Islet precursor cell (in vitro differentiated cells): ENCODE measurements at regions not wholly inside any gene's neighbourhood (a gene's known extent, or its start where the extent isn't known, plus 50 kb on each side); places are given as distances from the start of the nearest gene placed in this dataset.
"Not testable (repeated sequence)": the region's sequence is repeated elsewhere in the genome, so short reads cannot be mapped to it uniquely, and the experiment has no call there.

Source experiments
- DNase-seq: peaks from one replicate; pipeline ENCODE4 v3.0.0-alpha.2; 2018

DNA sequence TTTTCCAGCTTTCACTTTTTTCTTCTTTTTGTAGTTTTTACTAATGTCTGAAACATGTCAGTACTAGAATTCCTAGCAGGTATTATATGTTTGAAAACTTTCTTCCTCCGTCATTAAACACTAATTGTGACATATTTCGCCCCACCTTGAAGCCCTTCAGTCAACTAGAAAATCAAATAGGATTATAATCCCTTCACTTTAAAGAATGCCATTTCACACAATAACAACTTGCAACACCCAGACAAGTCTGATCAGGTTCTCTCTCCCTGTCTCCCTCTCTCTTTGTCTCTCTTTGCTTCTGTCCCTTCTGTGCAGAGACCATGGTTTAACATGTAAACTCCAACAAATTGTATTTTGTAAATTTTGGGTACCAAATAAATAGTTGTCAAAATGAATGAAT, 373.5 kb downstream of the SEMA3D start:
- DNase-seq = no peak

DNA sequence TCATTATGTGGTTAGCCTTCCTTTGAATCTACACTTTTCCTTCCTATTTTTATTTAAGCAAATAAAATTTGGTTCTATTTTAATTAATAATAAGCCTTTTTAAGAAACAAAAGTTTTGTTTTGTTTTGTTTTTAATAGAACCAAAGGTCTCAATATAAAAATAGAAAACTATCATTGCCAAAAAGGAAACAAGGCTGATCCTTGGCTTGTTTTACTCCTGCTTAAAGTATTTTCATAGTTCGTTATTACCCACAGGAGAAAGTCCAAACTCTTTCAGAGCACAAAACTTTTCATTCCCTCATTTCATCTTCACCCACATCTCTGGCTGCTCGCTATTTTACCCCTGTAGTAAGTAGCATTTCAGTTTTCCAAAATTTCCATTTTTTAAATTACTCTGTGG, 374.8 kb downstream of the SEMA3D start:
- DNase-seq = no peak

GRCh38 chr7:84811362-84811761, 375.5 kb downstream of the SEMA3D start:
- no peak for DNase-seq

DNA sequence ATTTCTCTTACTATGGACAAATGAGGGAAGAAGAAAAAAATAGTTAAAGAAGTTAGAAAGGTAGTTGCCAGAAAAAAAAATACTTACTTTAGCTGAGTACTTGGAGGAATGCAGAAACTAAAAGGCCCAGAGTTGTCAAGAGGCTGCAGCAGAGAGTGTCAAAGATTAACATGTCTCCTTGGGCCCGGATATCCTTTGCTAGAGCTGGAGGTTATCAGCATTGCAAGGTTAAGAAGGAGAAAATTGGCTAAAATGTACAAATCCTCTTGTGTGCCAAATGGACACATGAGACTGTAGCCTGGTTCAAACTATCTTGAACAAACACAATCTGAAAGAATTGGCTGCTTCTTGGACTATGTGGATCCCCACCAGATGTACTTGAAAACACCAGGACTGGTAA, 377.0 kb downstream of the SEMA3D start:
- no peak for DNase-seq

GRCh38 chr7:84803979-84804378, 382.9 kb downstream of the SEMA3D start:
- no peak for DNase-seq

GRCh38 chr7:84801396-84801795, 385.5 kb downstream of the SEMA3D start:
- no peak for DNase-seq

DNA sequence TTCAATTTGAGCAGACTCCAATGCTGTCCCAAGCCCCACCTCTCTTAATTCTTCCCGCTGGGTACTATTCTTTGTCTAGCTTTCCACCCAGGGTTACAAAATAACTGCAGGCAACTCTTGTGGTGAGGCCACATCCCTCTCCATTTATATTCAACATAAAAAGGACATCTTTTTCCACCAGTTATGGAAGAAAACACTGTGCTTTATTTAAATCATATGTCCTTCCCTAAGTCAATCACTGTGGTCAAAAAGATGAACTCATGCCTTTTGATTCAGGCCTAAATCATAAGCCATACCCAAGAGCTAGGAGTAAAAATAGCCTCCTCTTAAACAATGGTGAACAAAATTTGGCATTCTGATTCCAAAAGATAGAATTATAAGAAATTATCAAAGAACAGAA, 386.0 kb downstream of the SEMA3D start:
- DNase-seq = no peak

DNA sequence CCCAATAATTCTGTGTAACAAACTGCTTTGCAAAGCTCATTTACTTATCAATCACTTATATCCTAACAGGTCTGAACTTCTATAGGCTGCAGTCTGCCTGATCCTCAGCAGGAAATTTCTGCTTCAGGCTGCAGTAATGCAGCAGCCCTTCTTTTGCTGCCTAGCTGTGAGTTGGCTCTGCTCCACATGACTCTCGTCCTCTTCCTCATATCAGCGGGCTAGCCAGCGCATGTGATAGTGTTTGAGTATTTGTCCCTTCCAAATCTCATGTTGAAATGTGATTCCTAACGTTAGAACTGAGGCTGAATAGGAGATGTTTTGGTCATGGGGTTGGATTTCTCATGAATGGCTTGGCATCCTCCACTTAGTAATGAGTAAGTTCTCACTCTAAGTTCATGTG, 387.8 kb downstream of the SEMA3D start:
- no peak for DNase-seq

DNA sequence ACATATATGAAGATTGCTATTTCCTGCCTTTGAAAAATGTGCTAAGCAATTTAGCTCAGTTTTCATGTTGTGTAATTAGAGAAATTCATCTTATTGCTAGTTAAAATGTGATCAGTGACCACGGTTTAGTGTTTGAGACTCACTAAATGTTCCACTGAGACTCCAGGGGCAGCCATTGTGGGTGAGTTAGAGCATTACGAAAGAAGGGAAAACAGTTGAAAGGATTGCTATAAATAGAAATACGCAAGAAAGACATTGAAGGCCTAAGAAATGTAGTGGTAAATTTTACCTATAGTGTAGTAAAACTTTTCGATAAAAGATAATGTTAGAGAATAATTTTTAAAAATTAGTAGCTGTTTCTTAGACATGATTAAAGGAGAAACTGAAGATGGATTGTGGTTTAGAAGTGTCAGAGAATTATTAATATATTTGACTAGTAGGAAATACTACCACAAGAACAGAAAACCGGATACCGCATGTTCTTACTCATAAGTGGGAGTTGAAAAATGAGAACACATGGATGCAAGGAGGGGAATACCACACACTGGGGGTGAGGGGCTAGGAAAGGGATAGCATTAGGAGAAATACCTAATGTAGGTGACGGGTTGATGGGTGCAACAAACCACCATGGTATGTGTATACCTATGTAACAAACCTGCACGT, 394.5 kb downstream of the SEMA3D start:
- no peak for DNase-seq

DNA sequence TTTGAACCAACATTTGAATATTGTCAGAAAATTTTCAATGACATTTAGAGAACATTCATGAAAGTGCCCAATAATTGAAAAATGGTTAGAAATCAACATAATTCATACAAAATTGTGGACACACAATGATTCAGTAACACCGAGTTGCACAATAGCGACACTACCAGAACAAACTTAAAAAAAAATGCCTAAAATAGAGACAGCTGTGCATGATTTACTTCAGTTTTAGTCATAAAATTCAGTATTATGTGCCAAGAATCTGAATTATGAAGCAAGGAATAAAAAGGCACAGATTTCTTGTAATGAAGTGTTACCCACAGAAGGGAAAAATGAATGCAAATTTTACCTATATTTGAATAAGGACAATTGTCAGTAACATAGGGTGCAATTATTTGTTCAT, 396.0 kb downstream of the SEMA3D start:
- no peak for DNase-seq

DNA sequence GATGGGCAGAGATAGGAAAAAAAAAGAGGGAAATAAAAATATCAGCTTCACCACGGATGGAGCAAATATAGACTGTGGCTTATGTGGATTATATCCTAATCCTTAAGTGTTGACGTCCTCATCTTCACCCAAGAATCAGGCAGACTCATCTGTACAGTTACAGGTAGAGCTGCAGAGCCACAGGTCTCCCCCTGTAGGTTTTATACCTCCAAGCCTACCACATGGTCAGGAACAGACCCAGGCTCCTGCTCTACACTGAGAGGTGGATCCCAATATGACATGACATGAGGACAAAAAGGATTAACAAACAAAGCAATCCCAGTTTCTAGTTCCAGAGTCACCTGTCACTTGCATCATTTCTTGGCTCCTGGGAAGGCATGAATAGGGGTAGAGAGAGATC, 400.8 kb downstream of the SEMA3D start:
- DNase-seq = no peak

GRCh38 chr7:84784450-84784849, 402.4 kb downstream of the SEMA3D start:
- DNase-seq = no peak

DNA sequence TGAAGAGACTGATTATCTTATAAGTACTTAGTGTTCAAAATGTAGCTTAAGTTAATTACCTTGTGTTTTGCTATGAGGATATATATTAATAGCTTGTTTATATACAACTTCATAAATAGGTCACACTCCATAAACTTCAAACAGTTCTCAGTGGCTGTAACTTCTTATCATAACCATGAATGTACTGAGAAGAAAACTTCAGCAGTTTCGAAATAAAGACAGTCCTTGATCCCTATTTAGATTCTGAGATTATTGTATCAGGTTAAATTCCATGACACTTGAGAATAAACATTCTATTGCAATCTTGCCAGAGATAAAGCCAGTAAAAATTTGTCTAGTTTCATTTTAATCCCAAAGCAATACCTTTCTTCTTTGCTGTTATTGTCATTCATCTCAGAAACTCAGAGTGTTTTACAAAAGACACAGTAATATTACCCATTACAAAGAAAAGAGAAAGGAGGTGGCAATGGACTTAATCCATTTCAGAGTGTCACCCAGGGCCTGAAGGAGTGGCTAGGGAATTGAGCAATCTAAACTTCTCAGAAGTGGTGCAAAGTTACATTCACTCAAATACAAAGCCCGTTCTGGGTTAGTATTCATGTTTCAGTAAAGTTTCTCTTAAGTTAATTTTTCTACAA, 403.6 kb downstream of the SEMA3D start:
- no peak for DNase-seq

- DNase-seq = no peak
These were observed 405.0 kb downstream of the SEMA3D start for GRCh38 chr7:84781838-84782237.

GRCh38 chr7:84780158-84781124, 406.4 kb downstream of the SEMA3D start:
- no peak for DNase-seq

DNA sequence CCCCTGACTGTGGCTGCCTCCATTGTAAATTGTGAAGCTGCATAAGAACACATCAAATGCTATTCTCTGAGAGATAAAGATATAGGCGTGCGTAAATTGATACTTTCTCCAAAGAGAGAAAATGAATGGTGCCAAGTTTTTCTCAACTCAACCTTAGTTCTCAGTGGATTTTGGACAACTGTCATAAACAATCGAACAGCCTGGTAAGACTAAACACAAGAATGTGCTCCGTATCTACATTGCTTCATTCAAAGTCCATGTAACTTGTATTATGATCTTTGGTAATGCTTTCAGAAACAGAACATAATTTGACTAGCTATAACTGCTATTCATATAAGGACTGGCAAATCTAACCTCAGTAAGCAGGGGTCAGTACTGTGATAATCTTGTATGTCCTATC, 429.1 kb downstream of the SEMA3D start:
- no peak for DNase-seq

- DNase-seq = no peak
These were observed 440.5 kb downstream of the SEMA3D start for GRCh38 chr7:84746353-84746752.

GRCh38 chr7:84744385-84744784, 442.5 kb downstream of the SEMA3D start:
- DNase-seq = no peak

- no peak for DNase-seq
These were observed 448.2 kb downstream of the SEMA3D start for GRCh38 chr7:84738583-84739150.

GRCh38 chr7:84735677-84736076, 451.2 kb downstream of the SEMA3D start:
- no peak for DNase-seq

- DNase-seq = no peak
These were observed 451.8 kb downstream of the SEMA3D start for GRCh38 chr7:84735011-84735410.

DNA sequence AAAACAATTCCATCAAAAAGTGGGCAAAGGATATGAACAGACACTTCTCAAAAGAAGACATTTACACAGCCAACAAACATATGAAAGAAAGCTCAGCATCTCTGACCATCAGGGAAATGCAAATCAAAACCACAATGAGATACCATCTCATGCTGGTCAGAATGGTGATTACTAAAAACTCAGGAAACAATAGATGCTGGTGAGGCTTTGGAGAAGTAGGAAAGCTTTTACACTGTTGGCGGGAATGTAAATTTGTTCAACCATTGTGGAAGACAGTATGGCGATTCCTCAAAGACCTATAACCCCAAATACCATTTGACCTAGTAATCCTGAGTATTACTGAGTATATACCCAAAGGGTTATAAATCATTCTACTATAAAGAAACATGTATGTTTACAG, 452.9 kb downstream of the SEMA3D start:
- not testable (repeated sequence) for DNase-seq

DNA sequence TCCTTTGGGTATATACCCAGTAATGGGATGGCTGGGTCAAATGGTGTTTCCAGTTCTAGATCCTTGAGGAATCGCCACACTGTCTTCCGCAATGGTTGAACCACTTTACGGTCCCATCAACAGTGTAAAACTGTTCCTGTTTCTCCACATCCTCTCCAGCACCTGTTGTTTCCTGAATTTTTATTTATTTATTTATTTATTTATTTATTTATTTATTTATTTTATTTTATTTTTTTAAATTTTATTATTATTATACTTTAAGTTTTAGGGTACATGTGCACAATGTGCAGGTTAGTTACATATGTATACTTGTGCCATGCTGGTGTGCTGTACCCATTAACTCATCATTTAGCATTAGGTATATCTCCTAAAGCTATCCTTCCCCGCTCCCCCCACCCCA, 456.0 kb downstream of the SEMA3D start:
- DNase-seq = not testable (repeated sequence)
